HEK293T (cell line): ENCODE measurements at regions not wholly inside any gene's neighbourhood (a gene's known extent, or its start where the extent isn't known, plus 50 kb on each side); places are given as distances from the start of the nearest gene placed in this dataset.
"Not testable (repeated sequence)": the region's sequence is repeated elsewhere in the genome, so short reads cannot be mapped to it uniquely, and the experiment has no call there.

Source experiments
- ARNT ChIP-seq: fragments of 450-650 bp; IDR thresholded peaks from 2 replicates; pipeline ENCODE4 v1.6.1; 2017; ENCODE audit warnings: mild to moderate bottlenecking
- ELF4 ChIP-seq: fragments of 450-650 bp; IDR thresholded peaks from 2 replicates; pipeline ENCODE4 v1.6.1; 2017; ENCODE audit warnings: antibody characterized with exemption
- FOXA1 ChIP-seq: fragments of 450-650 bp; IDR thresholded peaks from 2 replicates; pipeline ENCODE4 v1.6.1; 2016; ENCODE audit warnings: mild to moderate bottlenecking
- FOXK2 ChIP-seq: fragments of 450-650 bp; IDR thresholded peaks from 2 replicates; pipeline ENCODE4 v1.6.1; 2016; ENCODE audit warnings: mild to moderate bottlenecking
- FOXM1 ChIP-seq: fragments of 450-650 bp; IDR thresholded peaks from 2 replicates; pipeline ENCODE4 v1.6.1; 2017; ENCODE audit warnings: mild to moderate bottlenecking, borderline replicate concordance
- SUZ12 ChIP-seq: fragments of 450-650 bp; IDR thresholded peaks from 2 replicates; pipeline ENCODE4 v1.6.1; 2016; ENCODE audit warnings: mild to moderate bottlenecking

GRCh38 chrX:34320424-34320823, 188.3 kb upstream of the FAM47A start:
- not testable (repeated sequence) for TF ChIP-seq ELF4, SUZ12, FOXA1, FOXM1, ARNT, FOXK2
